Keratinocyte (primary cell): ENCODE measurements at regions not wholly inside any gene's neighbourhood (a gene's known extent, or its start where the extent isn't known, plus 50 kb on each side); places are given as distances from the start of the nearest gene placed in this dataset.
"Not testable (repeated sequence)": the region's sequence is repeated elsewhere in the genome, so short reads cannot be mapped to it uniquely, and the experiment has no call there.

Source experiments
- DNase-seq: peaks from one replicate; pipeline ENCODE4 v3.0.0-alpha.2; 2011; ENCODE audit warnings: low read depth, missing footprints, low spot score
- FAIRE-seq: peaks from 2 replicates; lab custom pipeline; 2011; peaks lifted over from hg19 to GRCh38; lab: Jason Lieb, UNC
- H2AFZ ChIP-seq: 2 replicates; pipeline ENCODE4 v1.6.0; 2012; ENCODE audit warnings: low read length, control low read depth, inconsistent platforms; ENCODE audit not compliant: control insufficient read depth
- H3K27ac ChIP-seq: 2 replicates; pipeline ENCODE4 v1.5.1; 2011; ENCODE audit warnings: low read length; ENCODE audit not compliant: control insufficient read depth, insufficient read depth
- H3K27me3 ChIP-seq: 3 replicates; pipeline ENCODE4 v1.6.0; 2011; ENCODE audit warnings: low read length; ENCODE audit not compliant: control insufficient read depth, insufficient read depth; ENCODE audit errors: extremely low read depth
- H3K36me3 ChIP-seq, 2 experiments: 2 replicates in 1 of 2; 3 replicates in 1 of 2; pipeline ENCODE4 v1.5.1; 2011; ENCODE audit warnings: low read length in 2 of 2, mild to moderate bottlenecking in 1 of 2; ENCODE audit not compliant: control insufficient read depth in 2 of 2, insufficient read depth in 2 of 2; ENCODE audit errors: extremely low read depth in 1 of 2
- H3K4me1 ChIP-seq: 3 replicates; pipeline ENCODE4 v1.5.1; 2011; ENCODE audit warnings: low read length; ENCODE audit not compliant: control insufficient read depth, insufficient read depth; ENCODE audit errors: extremely low read depth
- H3K4me2 ChIP-seq: 3 replicates; pipeline ENCODE4 v1.6.0; 2011; ENCODE audit warnings: low read depth, low read length; ENCODE audit not compliant: control insufficient read depth, insufficient read depth; ENCODE audit errors: extremely low read depth
- H3K4me3 ChIP-seq, 3 experiments: fragments of 200-600 bp in 1 of 3; sonication (generic) in 1 of 3; 2 replicates in 2 of 3; 3 replicates in 1 of 3; pipeline ENCODE4 v1.5.1; 2011 to 2016; ENCODE audit warnings: low read length in 3 of 3, mild to moderate bottlenecking in 3 of 3, control low read depth in 2 of 3, inconsistent platforms in 1 of 3, low read depth in 1 of 3, mixed read lengths in 1 of 3, mixed run types in 1 of 3, moderate library complexity in 1 of 3; ENCODE audit not compliant: control insufficient read depth in 2 of 3, insufficient read depth in 2 of 3; ENCODE audit errors: extremely low read depth in 1 of 3
- H3K79me2 ChIP-seq: 2 replicates; pipeline ENCODE4 v1.6.0; 2012; ENCODE audit warnings: low read length; ENCODE audit not compliant: control insufficient read depth, insufficient read depth
- H3K9ac ChIP-seq: 3 replicates; pipeline ENCODE4 v1.6.0; 2011; ENCODE audit warnings: low read length; ENCODE audit not compliant: control insufficient read depth, insufficient read depth; ENCODE audit errors: extremely low read depth
- H3K9me1 ChIP-seq: 3 replicates; pipeline ENCODE4 v1.6.0; 2011; ENCODE audit warnings: low read length; ENCODE audit not compliant: control insufficient read depth, insufficient read depth; ENCODE audit errors: extremely low read depth
- H3K9me3 ChIP-seq: 2 replicates; pipeline ENCODE4 v1.5.1; 2012; ENCODE audit warnings: low read depth, low read length; ENCODE audit not compliant: control insufficient read depth
- H4K20me1 ChIP-seq: 3 replicates; pipeline ENCODE4 v1.6.0; 2011; ENCODE audit warnings: low read length; ENCODE audit not compliant: control insufficient read depth, insufficient read depth; ENCODE audit errors: extremely low read depth
- EZH2 ChIP-seq: IDR thresholded peaks from one replicate; pipeline ENCODE4 v1.6.1; 2012; ENCODE audit warnings: inconsistent platforms, mild to moderate bottlenecking, low read length, moderate library complexity
- dilution Hi-C: fragments of 300-500 bp; cut with MboI; formaldehyde crosslinking; loops from one replicate; pipeline ENCODE4 v1.7.0; 2020; ENCODE audit warnings: low sequenced_read_pairs; ENCODE audit not compliant: extremely low pct_ligation_motif_present
- TF ChIP-seq, protein P1 (sequence below), 3 experiments: IDR thresholded peaks in 1 of 3; conservative IDR thresholded peaks in 1 of 3; optimal IDR thresholded peaks in 1 of 3; 2 replicates in 2 of 3; 3 replicates in 1 of 3; pipeline versions ENCODE3 to v1.5.1; 2011; ENCODE audit warnings: low read length in 3 of 3, mild to moderate bottlenecking in 3 of 3, moderate library complexity in 2 of 3, control low read depth in 1 of 3, inconsistent platforms in 1 of 3; ENCODE audit not compliant: insufficient read depth in 2 of 3; ENCODE audit errors: extremely low read depth in 1 of 3

DNA sequence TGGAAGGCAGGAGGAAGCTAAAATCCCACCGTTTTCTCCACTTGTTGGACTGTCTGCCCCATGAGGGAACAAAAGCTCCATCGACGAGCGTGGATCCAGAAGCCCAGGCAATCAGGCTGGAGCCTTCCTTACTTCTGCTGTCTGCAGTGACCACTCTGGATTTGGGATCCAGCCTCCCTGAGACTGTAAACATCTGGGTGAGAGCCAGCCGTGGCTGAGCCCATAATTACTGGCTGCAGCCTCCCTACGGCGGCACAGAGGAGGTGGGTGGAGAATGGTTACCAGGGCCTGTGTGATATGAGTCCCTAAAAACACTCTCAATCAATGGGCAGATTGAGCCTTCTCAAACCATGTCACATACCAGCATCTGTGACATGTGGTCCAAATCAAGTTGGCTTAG, 158.2 kb downstream of the FOXL1 start:
- no peaks in the 10 kb centered on the region for H4K20me1 ChIP-seq
- TF ChIP-seq EZH2: no peak
- TF ChIP-seq, protein P1, sequence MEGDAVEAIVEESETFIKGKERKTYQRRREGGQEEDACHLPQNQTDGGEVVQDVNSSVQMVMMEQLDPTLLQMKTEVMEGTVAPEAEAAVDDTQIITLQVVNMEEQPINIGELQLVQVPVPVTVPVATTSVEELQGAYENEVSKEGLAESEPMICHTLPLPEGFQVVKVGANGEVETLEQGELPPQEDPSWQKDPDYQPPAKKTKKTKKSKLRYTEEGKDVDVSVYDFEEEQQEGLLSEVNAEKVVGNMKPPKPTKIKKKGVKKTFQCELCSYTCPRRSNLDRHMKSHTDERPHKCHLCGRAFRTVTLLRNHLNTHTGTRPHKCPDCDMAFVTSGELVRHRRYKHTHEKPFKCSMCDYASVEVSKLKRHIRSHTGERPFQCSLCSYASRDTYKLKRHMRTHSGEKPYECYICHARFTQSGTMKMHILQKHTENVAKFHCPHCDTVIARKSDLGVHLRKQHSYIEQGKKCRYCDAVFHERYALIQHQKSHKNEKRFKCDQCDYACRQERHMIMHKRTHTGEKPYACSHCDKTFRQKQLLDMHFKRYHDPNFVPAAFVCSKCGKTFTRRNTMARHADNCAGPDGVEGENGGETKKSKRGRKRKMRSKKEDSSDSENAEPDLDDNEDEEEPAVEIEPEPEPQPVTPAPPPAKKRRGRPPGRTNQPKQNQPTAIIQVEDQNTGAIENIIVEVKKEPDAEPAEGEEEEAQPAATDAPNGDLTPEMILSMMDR (optimal IDR thresholded peaks at IDR 0.05 in 1 of 3, IDR thresholded peaks at IDR 0.05 in 1 of 3, conservative IDR thresholded peaks at IDR 0.05 in 1 of 3; ENCODE audit: extremely low read depth in 1 of 3, insufficient read depth in 2 of 3, low read length in 3 of 3): no peak
- H3K4me2 ChIP-seq: no peak overlapping the region
- no peak overlapping the region for H3K27ac ChIP-seq
- no peak overlapping the region for H3K9ac ChIP-seq
- H3K36me3 ChIP-seq: no peaks in the 10 kb centered on the region
- H2AFZ ChIP-seq: no peak overlapping the region
- FAIRE-seq (no peak), DNase-seq (no peak)
- peaks cover 5% of the 10 kb centered on the region for H3K4me1 ChIP-seq
- H3K9me1 ChIP-seq: no peaks in the 10 kb centered on the region
- H3K9me3 ChIP-seq: no peaks in the 10 kb centered on the region
- H3K79me2 ChIP-seq: no peaks in the 10 kb centered on the region
- peaks cover 39% of the 10 kb centered on the region for H3K27me3 ChIP-seq
- dilution Hi-C loops: no loop called here
- H3K4me3 ChIP-seq: no peak overlapping the region

DNA sequence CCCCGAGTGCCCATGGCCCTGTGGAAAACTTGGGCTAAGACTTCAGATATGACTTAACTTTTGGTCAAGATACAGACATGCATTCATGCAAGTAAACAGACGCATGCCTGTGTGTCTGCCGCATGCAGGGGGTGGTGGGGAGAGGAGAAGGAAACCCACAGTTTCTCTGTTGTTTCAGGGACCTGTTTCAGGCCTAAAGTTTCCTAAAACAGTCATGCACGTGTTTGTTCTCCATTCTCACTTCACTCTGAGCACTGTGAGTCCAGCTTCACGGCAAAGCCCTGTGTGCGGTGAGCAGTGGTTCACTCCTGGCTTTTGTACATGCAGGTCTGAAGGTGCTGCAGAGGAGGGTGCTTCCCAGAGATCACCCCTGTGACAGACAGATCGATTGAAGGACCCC, 158.7 kb downstream of the FOXL1 start:
- Histone ChIP-seq H3K4me1 (peaks cover 5% of the 10 kb centered on the region), H3K4me3 (no peak overlapping the region), H3K27me3 (peaks cover 33% of the 10 kb centered on the region), H4K20me1 (no peaks in the 10 kb centered on the region), H3K9ac (no peak overlapping the region), H3K36me3 (no peaks in the 10 kb centered on the region), H3K9me3 (no peaks in the 10 kb centered on the region), H2AFZ (no peak overlapping the region), H3K27ac (no peak overlapping the region), H3K9me1 (no peaks in the 10 kb centered on the region), H3K79me2 (no peaks in the 10 kb centered on the region), H3K4me2 (no peak overlapping the region)
- no peak for FAIRE-seq
- dilution Hi-C loops: no loop called here
- DNase-seq: no peak
- no peak for TF ChIP-seq EZH2
- TF ChIP-seq, protein P1 (optimal IDR thresholded peaks at IDR 0.05 in 1 of 3, IDR thresholded peaks at IDR 0.05 in 1 of 3, conservative IDR thresholded peaks at IDR 0.05 in 1 of 3; ENCODE audit: extremely low read depth in 1 of 3, insufficient read depth in 2 of 3, low read length in 3 of 3): no peak

DNA sequence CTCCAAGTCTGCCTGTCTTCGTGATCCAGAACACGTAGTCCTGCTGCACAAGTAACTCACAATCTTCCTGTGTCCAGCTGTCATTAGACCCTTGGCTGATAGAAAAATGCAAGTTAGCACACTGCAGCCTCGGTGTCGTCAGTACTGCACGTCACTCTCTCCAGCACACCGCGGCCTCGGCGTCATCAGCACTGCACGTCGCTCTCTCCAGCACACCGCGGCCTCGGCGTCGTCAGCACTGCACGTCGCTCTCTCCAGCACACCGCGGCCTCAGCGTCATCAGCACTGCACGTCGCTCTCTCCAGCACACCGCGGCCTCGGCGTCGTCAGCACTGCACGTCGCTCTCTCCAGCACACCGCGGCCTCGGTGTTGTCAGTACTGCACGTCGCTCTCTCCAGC, 160.0 kb downstream of the FOXL1 start:
- H3K9ac ChIP-seq, FAIRE-seq, DNase-seq, H3K9me3 ChIP-seq, H3K4me1 ChIP-seq, H3K36me3 ChIP-seq, H4K20me1 ChIP-seq, H3K4me2 ChIP-seq, H3K27ac ChIP-seq, H2AFZ ChIP-seq, H3K79me2 ChIP-seq, H3K4me3 ChIP-seq, dilution Hi-C loops, H3K9me1 ChIP-seq: not testable (repeated sequence)
- H3K27me3 ChIP-seq: peaks cover 20% of the 10 kb centered on the region
